ENCODE measurements at regions not wholly inside any gene's neighbourhood (a gene's known extent, or its start where the extent isn't known, plus 50 kb on each side); places are given as distances from the start of the nearest gene placed in this dataset.
"Not testable (repeated sequence)": the region's sequence is repeated elsewhere in the genome, so short reads cannot be mapped to it uniquely, and the experiment has no call there.

DNA sequence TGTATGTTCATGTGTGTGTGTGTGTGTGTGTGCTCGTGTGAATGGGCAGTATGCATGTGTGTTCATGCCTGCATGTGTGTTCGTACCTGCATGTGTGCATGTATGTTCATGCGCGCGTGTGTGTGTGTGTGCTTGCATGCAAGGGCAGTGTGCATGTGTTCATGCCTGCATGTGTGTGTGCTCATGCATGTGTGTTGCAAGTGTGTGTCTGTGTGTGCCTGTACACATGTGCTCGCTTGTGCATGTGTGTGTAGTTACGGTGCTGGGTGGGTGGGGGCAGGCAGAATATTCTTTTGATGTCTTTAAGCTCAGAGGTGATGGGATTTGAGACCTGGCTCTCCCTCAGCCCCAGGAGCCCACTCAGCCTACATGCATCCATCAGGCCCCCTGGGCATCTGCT, 822.1 kb downstream of the BRD1 start (continued):
- TF ChIP-seq, protein P1, sequence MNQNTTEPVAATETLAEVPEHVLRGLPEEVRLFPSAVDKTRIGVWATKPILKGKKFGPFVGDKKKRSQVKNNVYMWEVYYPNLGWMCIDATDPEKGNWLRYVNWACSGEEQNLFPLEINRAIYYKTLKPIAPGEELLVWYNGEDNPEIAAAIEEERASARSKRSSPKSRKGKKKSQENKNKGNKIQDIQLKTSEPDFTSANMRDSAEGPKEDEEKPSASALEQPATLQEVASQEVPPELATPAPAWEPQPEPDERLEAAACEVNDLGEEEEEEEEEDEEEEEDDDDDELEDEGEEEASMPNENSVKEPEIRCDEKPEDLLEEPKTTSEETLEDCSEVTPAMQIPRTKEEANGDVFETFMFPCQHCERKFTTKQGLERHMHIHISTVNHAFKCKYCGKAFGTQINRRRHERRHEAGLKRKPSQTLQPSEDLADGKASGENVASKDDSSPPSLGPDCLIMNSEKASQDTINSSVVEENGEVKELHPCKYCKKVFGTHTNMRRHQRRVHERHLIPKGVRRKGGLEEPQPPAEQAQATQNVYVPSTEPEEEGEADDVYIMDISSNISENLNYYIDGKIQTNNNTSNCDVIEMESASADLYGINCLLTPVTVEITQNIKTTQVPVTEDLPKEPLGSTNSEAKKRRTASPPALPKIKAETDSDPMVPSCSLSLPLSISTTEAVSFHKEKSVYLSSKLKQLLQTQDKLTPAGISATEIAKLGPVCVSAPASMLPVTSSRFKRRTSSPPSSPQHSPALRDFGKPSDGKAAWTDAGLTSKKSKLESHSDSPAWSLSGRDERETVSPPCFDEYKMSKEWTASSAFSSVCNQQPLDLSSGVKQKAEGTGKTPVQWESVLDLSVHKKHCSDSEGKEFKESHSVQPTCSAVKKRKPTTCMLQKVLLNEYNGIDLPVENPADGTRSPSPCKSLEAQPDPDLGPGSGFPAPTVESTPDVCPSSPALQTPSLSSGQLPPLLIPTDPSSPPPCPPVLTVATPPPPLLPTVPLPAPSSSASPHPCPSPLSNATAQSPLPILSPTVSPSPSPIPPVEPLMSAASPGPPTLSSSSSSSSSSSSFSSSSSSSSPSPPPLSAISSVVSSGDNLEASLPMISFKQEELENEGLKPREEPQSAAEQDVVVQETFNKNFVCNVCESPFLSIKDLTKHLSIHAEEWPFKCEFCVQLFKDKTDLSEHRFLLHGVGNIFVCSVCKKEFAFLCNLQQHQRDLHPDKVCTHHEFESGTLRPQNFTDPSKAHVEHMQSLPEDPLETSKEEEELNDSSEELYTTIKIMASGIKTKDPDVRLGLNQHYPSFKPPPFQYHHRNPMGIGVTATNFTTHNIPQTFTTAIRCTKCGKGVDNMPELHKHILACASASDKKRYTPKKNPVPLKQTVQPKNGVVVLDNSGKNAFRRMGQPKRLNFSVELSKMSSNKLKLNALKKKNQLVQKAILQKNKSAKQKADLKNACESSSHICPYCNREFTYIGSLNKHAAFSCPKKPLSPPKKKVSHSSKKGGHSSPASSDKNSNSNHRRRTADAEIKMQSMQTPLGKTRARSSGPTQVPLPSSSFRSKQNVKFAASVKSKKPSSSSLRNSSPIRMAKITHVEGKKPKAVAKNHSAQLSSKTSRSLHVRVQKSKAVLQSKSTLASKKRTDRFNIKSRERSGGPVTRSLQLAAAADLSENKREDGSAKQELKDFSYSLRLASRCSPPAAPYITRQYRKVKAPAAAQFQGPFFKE (tag by site-specific recombination; IDR thresholded peaks at IDR 0.05; ENCODE audit: borderline replicate concordance): no peak
- TF ChIP-seq ZNF843 (tag by site-specific recombination; IDR thresholded peaks at IDR 0.05) (no peak), BCL11A (tag by site-specific recombination; IDR thresholded peaks at IDR 0.05; ENCODE audit: low read depth) (no peak), ZFP41 (tag by site-specific recombination; IDR thresholded peaks at IDR 0.05; ENCODE audit: borderline replicate concordance) (no peak)

- CTCF ChIA-PET: no interaction called here
- POLR2A ChIA-PET: no interaction called here
- no peak for TF ChIP-seq YY2 (tag by site-specific recombination; IDR thresholded peaks at IDR 0.05)
Observed at GRCh38 chr22:49004484-49005399, 822.9 kb downstream of the BRD1 start.

DNA sequence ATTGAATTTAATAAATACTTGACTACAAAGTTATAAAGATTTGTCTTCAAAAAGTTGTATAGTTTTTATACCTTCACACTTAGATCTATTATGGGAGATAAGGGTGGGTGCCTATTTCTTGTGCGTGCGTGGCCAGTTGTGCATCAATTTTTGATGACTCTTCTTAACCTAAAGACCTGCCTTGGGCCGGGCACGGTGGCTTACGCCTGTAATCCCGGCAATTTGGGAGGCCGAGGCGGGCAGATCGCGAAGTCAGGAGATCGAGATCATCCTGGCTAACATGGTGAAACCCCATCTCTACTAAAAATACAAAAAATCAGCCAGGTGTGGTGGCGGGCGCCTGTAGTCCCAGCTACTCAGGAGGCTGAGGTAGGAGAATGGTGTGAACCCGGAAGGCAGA, 830.1 kb downstream of the BRD1 start:
- H3K36me3 ChIP-seq (ENCODE audit: control insufficient read depth in 2 of 2, insufficient read depth in 1 of 2, low read length in 2 of 2); H3K4me1 ChIP-seq (ENCODE audit: control insufficient read depth, insufficient read depth, low read length); POLR2A ChIA-PET; H3K9me3 ChIP-seq (ENCODE audit: control insufficient read depth, insufficient read depth, low read depth, low read length); H3K27ac ChIP-seq (ENCODE audit: extremely low read depth, low read depth, low read length); H3K4me3 ChIP-seq (ENCODE audit: low read depth, low read length): not testable (repeated sequence)
- CTCF ChIA-PET: interaction anchor here (0.6 kb wide), 1 partner anchor 21 kb away, joined by 3 read pairs; no protein-coding TSS in a partner anchor

More at GRCh38 chr22:49004484-49005399, 822.9 kb downstream of the BRD1 start:
- H3K4me3 ChIP-seq (ENCODE audit: low read depth, low read length): no peak overlapping the region
- no peaks in the 10 kb centered on the region for H3K4me1 ChIP-seq (ENCODE audit: control insufficient read depth, insufficient read depth, low read length)
- H3K27ac ChIP-seq (ENCODE audit: extremely low read depth, low read depth, low read length): no peak overlapping the region
- H3K9me3 ChIP-seq (ENCODE audit: control insufficient read depth, insufficient read depth, low read depth, low read length): no peaks in the 10 kb centered on the region; the same call in 1 of the 2 replicates
- no peaks in the 10 kb centered on the region for H3K36me3 ChIP-seq (ENCODE audit: control insufficient read depth in 2 of 2, insufficient read depth in 1 of 2, low read length in 2 of 2)

GRCh38 chr22:48993655-48994054, 834.0 kb downstream of the BRD1 start:
- Histone ChIP-seq H3K9me3 (ENCODE audit: control insufficient read depth, insufficient read depth, low read depth, low read length) (no peaks in the 10 kb centered on the region), H3K36me3 (ENCODE audit: control insufficient read depth in 2 of 2, insufficient read depth in 1 of 2, low read length in 2 of 2) (no peaks in the 10 kb centered on the region), H3K4me1 (ENCODE audit: control insufficient read depth, insufficient read depth, low read length) (no peaks in the 10 kb centered on the region), H3K4me3 (ENCODE audit: low read depth, low read length) (no peak overlapping the region), H3K27ac (ENCODE audit: extremely low read depth, low read depth, low read length) (no peak overlapping the region)
- no peak for TF ChIP-seq ZNF155 (tag by site-specific recombination; IDR thresholded peaks at IDR 0.05)
- TF ChIP-seq, protein P2, sequence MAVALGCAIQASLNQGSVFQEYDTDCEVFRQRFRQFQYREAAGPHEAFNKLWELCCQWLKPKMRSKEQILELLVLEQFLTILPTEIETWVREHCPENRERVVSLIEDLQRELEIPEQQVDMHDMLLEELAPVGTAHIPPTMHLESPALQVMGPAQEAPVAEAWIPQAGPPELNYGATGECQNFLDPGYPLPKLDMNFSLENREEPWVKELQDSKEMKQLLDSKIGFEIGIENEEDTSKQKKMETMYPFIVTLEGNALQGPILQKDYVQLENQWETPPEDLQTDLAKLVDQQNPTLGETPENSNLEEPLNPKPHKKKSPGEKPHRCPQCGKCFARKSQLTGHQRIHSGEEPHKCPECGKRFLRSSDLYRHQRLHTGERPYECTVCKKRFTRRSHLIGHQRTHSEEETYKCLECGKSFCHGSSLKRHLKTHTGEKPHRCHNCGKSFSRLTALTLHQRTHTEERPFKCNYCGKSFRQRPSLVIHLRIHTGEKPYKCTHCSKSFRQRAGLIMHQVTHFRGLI (tag by site-specific recombination; IDR thresholded peaks at IDR 0.05): no peak
- TF ChIP-seq, protein P3, sequence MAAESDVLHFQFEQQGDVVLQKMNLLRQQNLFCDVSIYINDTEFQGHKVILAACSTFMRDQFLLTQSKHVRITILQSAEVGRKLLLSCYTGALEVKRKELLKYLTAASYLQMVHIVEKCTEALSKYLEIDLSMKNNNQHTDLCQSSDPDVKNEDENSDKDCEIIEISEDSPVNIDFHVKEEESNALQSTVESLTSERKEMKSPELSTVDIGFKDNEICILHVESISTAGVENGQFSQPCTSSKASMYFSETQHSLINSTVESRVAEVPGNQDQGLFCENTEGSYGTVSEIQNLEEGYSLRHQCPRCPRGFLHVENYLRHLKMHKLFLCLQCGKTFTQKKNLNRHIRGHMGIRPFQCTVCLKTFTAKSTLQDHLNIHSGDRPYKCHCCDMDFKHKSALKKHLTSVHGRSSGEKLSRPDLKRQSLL (tag by site-specific recombination; IDR thresholded peaks at IDR 0.05): no peak
- TF ChIP-seq ZNF391 (tag by site-specific recombination; IDR thresholded peaks at IDR 0.05; ENCODE audit: borderline replicate concordance, low read depth): no peak
- TF ChIP-seq ZNF658 (tag by site-specific recombination; IDR thresholded peaks at IDR 0.05): no peak
- TF ChIP-seq SETDB1 (IDR thresholded peaks at IDR 0.05; ENCODE audit: insufficient read length, low read length): peak; percentile 41
- 0 out of 2 replicates have a peak, but pooled peaks have one; percentile 17 for TF ChIP-seq TRIM28 (IDR thresholded peaks at IDR 0.05; ENCODE audit: borderline replicate concordance, low read length)
- TF ChIP-seq ZNF560 (tag by site-specific recombination; IDR thresholded peaks at IDR 0.05; ENCODE audit: borderline replicate concordance): no peak
- TF ChIP-seq, protein P4, sequence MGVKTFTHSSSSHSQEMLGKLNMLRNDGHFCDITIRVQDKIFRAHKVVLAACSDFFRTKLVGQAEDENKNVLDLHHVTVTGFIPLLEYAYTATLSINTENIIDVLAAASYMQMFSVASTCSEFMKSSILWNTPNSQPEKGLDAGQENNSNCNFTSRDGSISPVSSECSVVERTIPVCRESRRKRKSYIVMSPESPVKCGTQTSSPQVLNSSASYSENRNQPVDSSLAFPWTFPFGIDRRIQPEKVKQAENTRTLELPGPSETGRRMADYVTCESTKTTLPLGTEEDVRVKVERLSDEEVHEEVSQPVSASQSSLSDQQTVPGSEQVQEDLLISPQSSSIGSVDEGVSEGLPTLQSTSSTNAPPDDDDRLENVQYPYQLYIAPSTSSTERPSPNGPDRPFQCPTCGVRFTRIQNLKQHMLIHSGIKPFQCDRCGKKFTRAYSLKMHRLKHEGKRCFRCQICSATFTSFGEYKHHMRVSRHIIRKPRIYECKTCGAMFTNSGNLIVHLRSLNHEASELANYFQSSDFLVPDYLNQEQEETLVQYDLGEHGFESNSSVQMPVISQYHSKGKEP (tag by site-specific recombination; IDR thresholded peaks at IDR 0.05): no peak
- ChIA-PET CTCF (no interaction called here), POLR2A (no interaction called here)
